Prostate gland (tissue), 2 donors: ENCODE measurements at regions not wholly inside any gene's neighbourhood (a gene's known extent, or its start where the extent isn't known, plus 50 kb on each side); places are given as distances from the start of the nearest gene placed in this dataset.

Source experiments
- CTCF ChIP-seq, 4 experiments: fragments of 200-600 bp in 2 of 4; fragments of 450-650 bp in 2 of 4; sonication (generic) in 2 of 4; IDR thresholded peaks; 1 replicate in 3 of 4; 2 replicates in 1 of 4; pipeline ENCODE4 v1.5.1; 2016 to 2019; ENCODE audit warnings: antibody characterized with exemption in 4 of 4, mild to moderate bottlenecking in 2 of 4, moderate library complexity in 2 of 4
- POLR2A ChIP-seq: fragments of 450-650 bp; IDR thresholded peaks from one replicate; pipeline ENCODE4 v1.6.1; 2016; ENCODE audit warnings: antibody characterized with exemption, mild to moderate bottlenecking
- POLR2AphosphoS5 ChIP-seq: sonication (generic); formaldehyde crosslinking; IDR thresholded peaks from one replicate; pipeline ENCODE4 v1.6.1; 2017; ENCODE audit warnings: antibody characterized with exemption

- no peak for TF ChIP-seq POLR2A
- no peak for TF ChIP-seq CTCF (IDR thresholded peaks at IDR 0.05)
- TF ChIP-seq POLR2AphosphoS5: no peak
These were observed 72.5 kb downstream of the GLYATL1 start for GRCh38 chr11:59011655-59012397.
